ENCODE measurements at regions not wholly inside any gene's neighbourhood (a gene's known extent, or its start where the extent isn't known, plus 50 kb on each side); places are given as distances from the start of the nearest gene placed in this dataset.

DNA sequence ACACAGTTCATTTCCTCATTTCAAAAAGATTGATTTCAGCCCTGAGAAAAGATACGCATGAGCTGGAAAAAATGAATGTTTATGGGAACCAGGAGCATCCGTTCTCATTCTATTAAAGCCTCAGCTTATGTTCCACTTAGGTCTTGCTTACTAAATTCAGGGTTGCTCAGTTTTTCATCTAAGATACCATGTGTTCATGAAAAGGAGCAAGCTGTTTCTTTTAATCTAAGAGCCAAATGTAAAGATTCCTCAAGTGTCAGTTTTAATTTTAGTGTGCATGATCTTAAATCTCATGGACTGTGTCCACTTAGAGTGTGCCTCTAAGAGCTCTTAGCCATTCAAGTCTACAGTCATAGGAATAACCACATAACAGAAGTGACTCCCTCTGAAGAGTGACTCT, 141.5 kb upstream of the ARHGAP42 start (continued):
- TF ChIP-seq, protein P1, sequence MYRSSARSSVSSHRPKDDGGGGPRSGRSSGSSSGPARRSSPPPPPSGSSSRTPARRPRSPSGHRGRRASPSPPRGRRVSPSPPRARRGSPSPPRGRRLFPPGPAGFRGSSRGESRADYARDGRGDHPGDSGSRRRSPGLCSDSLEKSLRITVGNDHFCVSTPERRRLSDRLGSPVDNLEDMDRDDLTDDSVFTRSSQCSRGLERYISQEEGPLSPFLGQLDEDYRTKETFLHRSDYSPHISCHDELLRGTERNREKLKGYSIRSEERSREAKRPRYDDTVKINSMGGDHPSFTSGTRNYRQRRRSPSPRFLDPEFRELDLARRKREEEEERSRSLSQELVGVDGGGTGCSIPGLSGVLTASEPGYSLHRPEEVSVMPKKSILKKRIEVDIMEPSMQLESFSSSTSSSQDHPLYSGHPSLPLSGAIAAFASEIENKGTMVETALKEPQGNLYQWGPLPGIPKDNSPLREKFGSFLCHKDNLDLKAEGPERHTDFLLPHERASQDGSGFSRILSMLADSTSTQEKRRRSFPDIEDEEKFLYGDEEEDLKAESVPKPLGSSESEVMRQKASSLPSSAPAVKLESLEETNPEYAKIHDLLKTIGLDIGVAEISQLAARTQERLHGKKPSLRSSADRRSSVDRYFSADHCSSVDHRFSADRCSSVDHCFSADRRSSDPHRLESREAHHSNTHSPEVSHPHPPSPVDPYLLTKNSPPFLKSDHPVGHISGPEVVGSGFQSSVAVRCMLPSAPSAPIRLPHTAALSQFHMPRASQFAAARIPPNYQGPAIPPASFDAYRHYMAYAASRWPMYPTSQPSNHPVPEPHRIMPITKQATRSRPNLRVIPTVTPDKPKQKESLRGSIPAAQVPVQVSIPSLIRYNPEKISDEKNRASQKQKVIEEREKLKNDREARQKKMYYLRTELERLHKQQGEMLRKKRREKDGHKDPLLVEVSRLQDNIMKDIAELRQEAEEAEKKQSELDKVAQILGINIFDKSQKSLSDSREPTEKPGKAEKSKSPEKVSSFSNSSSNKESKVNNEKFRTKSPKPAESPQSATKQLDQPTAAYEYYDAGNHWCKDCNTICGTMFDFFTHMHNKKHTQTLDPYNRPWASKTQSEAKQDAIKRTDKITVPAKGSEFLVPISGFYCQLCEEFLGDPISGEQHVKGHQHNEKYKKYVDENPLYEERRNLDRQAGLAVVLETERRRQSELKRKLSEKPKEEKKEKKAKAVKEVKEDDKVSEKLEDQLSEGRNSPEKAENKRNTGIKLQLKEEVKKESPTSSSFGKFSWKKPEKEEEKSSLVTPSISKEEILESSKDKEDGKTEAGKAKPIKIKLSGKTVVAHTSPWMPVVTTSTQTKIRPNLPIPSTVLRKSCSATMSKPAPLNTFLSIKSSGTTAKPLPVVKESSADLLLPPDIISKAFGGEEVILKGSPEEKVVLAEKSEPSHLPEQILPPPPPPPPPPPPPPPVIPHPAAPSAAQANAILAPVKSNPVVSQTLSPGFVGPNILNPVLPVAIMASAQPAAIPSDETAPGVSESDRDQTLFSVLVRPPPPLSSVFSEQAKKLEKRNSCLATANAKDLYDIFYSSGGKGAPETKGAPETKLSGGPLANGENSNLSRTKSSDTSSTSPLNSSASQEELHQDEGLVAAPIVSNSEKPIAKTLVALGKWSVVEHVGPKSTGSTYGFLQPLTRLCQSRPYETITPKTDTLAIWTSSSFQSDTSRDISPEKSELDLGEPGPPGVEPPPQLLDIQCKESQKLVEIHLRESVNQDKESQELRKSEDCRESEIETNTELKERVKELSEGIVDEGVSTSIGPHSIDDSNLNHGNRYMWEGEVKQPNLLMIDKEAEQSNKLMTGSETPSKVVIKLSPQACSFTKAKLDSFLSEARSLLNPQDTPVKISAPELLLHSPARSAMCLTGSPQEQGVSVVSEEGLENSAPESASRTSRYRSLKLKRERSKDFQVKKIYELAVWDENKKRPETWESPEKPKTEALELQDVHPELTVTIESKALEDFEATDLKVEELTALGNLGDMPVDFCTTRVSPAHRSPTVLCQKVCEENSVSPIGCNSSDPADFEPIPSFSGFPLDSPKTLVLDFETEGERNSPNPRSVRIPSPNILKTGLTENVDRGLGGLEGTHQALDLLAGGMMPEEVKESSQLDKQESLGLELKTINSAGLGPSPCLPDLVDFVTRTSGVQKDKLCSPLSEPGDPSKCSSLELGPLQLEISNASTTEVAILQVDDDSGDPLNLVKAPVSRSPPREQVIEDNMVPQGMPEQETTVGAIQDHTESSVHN (CRISPR knock-in tag; IDR thresholded peaks at IDR 0.05), result no peak
- TF ChIP-seq ZNF276 (CRISPR knock-in tag; IDR thresholded peaks at IDR 0.05; ENCODE audit: low read depth) (no peak), FOXC1 (CRISPR knock-in tag; IDR thresholded peaks at IDR 0.05; ENCODE audit: borderline replicate concordance) (no peak)
- TF ChIP-seq, protein P2, sequence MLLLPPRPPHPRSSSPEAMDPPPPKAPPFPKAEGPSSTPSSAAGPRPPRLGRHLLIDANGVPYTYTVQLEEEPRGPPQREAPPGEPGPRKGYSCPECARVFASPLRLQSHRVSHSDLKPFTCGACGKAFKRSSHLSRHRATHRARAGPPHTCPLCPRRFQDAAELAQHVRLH (CRISPR knock-in tag; IDR thresholded peaks at IDR 0.05; ENCODE audit: borderline replicate concordance, low read depth), result no peak
